Cardiac septum (tissue), 1 donor: ENCODE measurements at regions not wholly inside any gene's neighbourhood (a gene's known extent, or its start where the extent isn't known, plus 50 kb on each side); places are given as distances from the start of the nearest gene placed in this dataset.
"Not testable (repeated sequence)": the region's sequence is repeated elsewhere in the genome, so short reads cannot be mapped to it uniquely, and the experiment has no call there.

Experiments used
- DNase-seq: peaks from one replicate; pipeline ENCODE4 v3.0.0-alpha.2; 2020; ENCODE audit warnings: low spot score
- intact Hi-C: fragments of 100-400 bp; cut with DNase I; formaldehyde crosslinking; loops from one replicate; pipeline ENCODE4 v1.14.0; 2022
- donor health status: DM: no; HTN: no; CAD: no.

DNA sequence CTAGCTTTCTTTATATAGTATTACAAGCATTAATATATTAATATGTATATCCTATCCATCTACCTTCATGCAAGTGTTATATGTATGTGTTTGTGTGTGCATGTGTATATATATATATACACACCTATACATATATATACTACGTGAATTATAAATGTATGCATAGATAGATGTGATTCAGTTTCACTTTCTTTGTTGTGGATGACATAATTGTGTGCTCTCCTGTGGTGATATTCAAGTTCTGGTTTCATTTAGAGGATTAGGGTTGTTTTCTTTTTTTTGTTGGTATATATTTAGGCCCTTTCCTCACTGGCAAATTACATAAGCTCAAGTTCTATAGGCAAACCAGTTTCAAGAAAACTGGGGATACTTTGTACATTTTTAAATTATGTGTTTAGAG, 225.7 kb upstream of the FANCL start:
- DNase-seq: no peak
- intact Hi-C loops: no loop called here

DNA sequence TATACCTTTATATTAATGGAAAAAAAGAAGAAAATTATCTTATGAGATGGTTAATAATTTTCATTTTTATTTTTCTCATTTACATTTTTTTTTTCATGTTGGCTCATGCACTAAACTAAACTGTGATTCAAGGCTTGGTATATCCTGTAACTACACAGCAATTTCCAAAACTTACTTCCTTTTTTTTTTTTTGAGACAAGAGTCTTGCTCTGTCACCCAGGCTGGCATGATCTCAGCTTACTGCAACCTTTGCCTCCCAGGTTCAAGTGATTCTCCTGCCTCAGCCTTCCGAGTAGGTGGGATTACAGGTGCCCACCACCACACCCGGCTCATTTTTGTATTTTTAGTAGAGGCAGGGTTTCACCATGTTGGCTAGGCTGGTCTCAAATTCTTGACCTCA, 224.9 kb upstream of the FANCL start:
- intact Hi-C loops, DNase-seq: not testable (repeated sequence)

- intact Hi-C loops: no loop called here
Measured at GRCh38 chr2:58460670-58461069, 219.5 kb upstream of the FANCL start.

GRCh38 chr2:58449286-58450010, 208.3 kb upstream of the FANCL start:
- DNase-seq: no peak
- intact Hi-C loops: loop anchor here (5.0 to 10.0 kb wide), 2 partner anchors 542 to 685 kb away; no protein-coding TSS in a partner anchor

More at GRCh38 chr2:58460670-58461069, 219.5 kb upstream of the FANCL start:
- no peak for DNase-seq

DNA sequence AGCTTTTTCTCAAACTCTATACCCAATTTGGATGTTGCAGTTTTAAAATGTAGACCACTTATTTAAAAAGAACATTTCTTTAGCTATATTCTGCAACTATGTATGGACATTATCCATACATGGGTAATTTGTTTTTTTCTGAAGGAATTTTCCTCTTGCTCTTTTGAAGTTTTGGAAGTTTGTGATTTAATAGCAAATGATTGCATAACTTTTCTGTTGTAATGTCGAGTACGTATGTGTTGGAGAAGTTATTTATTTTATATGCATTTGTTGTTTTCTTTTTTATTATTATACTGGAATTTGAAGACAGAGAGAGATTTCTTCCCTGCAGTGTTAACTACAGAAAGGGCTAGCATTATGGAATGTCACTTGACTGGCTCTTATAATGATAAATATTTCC, 207.7 kb upstream of the FANCL start:
- intact Hi-C loops: loop anchor here (5.0 to 10.0 kb wide), 2 partner anchors 542 to 684 kb away; no protein-coding TSS in a partner anchor
- no peak for DNase-seq

- intact Hi-C loops: loop anchor here (5.0 to 10.0 kb wide), 2 partner anchors 541 to 683 kb away; no protein-coding TSS in a partner anchor
- no peak for DNase-seq
Measured at GRCh38 chr2:58448065-58448507, 207.0 kb upstream of the FANCL start.

GRCh38 chr2:58447586-58447985, 206.5 kb upstream of the FANCL start:
- intact Hi-C loops: loop anchor here (5.0 to 10.0 kb wide), 2 partner anchors 540 to 683 kb away; no protein-coding TSS in a partner anchor
- no peak for DNase-seq

- intact Hi-C loops: loop anchor here (10.0 kb wide), 1 partner anchor 677 kb away; no protein-coding TSS in a partner anchor
Measured at GRCh38 chr2:58441643-58442042, 200.5 kb upstream of the FANCL start.

GRCh38 chr2:58436872-58437271, 195.7 kb upstream of the FANCL start:
- DNase-seq: no peak
- intact Hi-C loops: no loop called here

More at GRCh38 chr2:58441643-58442042, 200.5 kb upstream of the FANCL start:
- no peak for DNase-seq

DNA sequence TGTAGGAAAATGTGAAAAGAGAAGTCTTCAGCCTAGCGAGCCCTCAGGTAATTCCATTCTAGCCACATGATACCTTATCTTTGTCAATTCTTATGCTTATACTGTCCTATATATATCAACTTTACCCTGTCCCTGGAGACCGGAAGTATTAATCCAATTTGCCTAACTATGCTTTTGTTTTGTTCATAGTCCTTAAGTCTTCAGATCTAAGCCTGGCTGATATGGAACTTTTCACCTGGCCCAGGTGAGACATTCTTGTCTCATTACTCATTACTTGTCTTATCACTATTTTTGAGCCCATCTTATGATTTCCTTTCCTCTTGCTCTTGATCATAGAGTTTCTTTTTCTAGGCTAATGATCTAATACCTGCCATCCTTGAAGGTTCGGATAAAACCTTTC, 194.1 kb upstream of the FANCL start:
- intact Hi-C loops: no loop called here
- DNase-seq: no peak

GRCh38 chr2:58434692-58435091, 193.6 kb upstream of the FANCL start:
- DNase-seq: no peak
- intact Hi-C loops: no loop called here

GRCh38 chr2:58432491-58433170, 191.5 kb upstream of the FANCL start:
- DNase-seq: no peak
- intact Hi-C loops: no loop called here

DNA sequence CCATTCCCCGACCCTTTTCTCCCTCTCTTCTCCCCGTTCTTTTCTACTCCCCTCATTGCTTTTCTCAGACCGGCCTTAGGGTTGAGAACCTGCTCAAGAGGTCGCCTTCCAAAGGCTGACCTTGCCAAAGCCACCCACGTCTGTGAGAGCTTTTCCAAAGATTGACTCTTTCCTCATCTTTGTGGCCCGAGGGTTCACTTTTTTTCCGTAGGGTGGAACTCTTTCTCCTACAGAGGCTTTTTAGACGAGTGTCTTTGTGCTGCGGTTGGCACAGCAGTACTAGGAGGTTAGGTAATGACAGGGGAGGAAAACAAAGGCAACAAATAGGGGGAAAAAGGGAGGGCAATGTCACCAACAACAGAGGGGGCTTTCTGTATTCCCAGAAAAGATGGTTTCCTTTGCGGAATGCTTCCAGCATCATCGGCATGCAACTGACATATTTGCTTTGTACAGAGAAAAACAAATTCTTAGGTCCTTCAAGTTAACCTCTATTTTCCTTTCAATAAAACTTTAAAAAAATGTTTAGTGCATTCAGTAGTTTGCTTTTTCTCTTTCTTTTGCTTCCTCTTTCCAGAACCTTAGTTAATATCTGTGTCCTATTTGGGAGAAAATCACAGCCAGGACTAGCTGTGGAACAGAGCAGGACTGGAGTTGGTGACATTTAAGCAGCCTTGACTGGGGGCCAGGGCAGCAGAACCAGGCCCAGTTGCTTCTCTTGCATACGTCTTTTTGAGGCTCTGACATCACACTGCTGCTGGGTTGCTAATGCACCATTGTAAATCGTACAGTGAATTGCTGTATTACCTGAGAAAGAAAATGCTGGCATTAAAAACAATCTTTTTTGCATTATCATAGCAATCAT, 188.1 kb upstream of the FANCL start:
- no peak for DNase-seq
- intact Hi-C loops: no loop called here

DNA sequence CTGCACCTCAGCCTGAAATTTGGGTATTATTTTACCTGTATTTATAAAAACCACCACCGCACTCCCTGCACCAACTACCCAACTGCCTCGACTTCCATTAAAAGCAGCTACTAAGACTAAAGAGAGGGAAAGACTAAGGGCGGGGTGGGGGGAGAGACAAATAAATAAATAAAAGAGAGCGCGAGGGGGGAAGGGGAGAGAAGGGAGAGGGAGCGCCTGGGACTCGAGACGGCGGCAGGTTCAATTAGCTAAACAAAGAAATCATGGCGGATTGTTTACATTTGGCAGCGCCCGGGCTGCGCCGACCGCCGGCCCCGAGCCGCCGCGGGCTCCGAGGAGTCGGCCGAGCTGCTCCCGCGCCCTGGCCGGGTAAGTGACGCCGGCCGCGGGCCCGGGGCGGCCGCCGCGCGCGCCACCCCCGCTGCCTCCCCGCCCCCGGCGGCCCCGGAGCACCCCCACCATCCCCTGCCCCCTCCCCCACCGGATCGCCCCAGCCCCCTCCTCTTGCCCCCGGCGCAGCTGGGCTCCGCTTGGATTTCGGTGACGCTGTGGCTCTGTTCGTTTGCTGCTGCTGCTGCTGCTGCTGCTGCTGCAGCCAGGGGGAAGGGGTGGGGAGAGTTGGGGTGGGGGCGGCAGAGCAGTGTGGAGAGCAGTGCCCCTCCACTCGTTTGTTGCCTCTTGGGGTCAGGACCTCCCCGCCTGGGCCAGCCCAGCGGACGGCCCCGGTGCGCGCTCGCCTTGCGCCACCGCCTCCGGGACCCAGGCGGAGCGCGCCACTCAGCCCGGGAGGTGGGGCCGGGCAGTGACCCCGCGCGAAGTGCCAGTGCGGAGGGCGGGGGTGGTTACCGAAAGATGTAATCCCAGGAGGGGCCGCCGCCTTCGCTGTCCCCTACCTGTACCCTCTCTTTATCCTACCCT, 187.2 kb upstream of the FANCL start:
- intact Hi-C loops: no loop called here
- no peak for DNase-seq

- no peak for DNase-seq
- intact Hi-C loops: no loop called here
Measured at GRCh38 chr2:58427572-58428095, 186.5 kb upstream of the FANCL start.

DNA sequence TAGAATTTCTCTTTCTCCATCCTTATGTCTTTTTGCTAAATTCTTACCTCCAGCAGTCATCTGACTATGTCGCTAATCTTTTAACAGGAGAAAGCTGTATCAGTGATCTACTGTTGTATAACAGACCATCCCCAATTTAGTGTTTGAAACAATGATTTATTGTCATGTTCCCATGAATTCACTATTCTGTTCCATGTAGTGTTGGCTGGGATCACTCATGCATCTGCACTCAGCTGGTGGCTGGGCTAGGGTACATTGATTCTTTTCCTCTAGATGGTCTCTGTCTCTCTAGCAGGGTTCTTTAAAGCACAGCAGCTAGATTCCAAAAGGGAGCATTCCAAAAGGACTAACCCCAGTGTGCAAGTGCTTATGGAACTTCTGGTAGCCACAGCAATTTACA, 184.2 kb upstream of the FANCL start:
- intact Hi-C loops: no loop called here
- DNase-seq: no peak

GRCh38 chr2:58419983-58420382, 178.9 kb upstream of the FANCL start:
- DNase-seq: no peak
- intact Hi-C loops: no loop called here

GRCh38 chr2:58416696-58417095, 175.6 kb upstream of the FANCL start:
- intact Hi-C loops: no loop called here
- DNase-seq: no peak

DNA sequence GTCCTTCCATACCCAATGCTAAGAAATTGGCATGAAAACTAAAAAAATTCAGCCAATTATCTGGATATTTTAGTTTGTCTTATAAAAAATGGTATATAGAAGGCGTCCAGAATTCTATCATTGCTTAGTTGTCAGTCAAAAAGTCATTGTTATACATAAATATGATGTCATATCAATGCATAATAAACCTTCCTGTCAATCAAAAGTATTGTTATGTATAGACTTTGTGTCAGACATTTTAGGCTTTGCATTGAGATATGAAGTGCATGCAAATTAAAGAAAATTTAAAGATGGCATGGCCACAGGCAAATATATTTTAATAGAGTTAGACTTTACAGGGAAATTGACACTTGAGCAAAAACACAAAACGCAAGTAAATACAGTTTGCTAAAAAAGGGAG, 173.4 kb upstream of the FANCL start:
- intact Hi-C loops: no loop called here
- no peak for DNase-seq
